Spleen (tissue), 11 donors: ENCODE measurements at regions not wholly inside any gene's neighbourhood (a gene's known extent, or its start where the extent isn't known, plus 50 kb on each side); places are given as distances from the start of the nearest gene placed in this dataset.
A peak's percentile ranks its signal among the peaks of the same experiment; 100 is the strongest.

ENCODE experiments used
- DNase-seq: peaks from one replicate; pipeline ENCODE4 v3.0.0-alpha.2; 2020
- H3K27ac ChIP-seq, 8 donors: fragments of 200-600 bp; sonication (generic) in 7 of 8; 1 replicate in 4 of 8; 2 replicates in 4 of 8; pipeline versions ENCODE4 v1.5.0 to v1.8.0; 2016 to 2021; ENCODE audit warnings: inconsistent platforms in 4 of 8, mild to moderate bottlenecking in 4 of 8, moderate library complexity in 1 of 8
- H3K27me3 ChIP-seq, 7 donors: fragments of 200-600 bp; sonication (generic) in 6 of 7; replicated peaks in 1 of 7; 1 replicate in 4 of 7; 2 replicates in 3 of 7; pipeline versions ENCODE4 v1.5.0 to v1.8.0; 2016 to 2021; ENCODE audit warnings: inconsistent platforms in 3 of 7, mild to moderate bottlenecking in 1 of 7
- H3K36me3 ChIP-seq, 6 donors: fragments of 200-600 bp; sonication (generic) in 5 of 6; 1 replicate in 4 of 6; 2 replicates in 2 of 6; pipeline versions ENCODE4 v1.5.0 to v1.8.0; 2016 to 2021; ENCODE audit warnings: inconsistent platforms in 2 of 6
- H3K4me1 ChIP-seq, 6 donors: fragments of 200-600 bp; sonication (generic) in 5 of 6; 1 replicate in 3 of 6; 2 replicates in 3 of 6; pipeline versions ENCODE4 v1.5.0 to v1.8.0; 2016 to 2021; ENCODE audit warnings: inconsistent platforms in 3 of 6
- H3K4me3 ChIP-seq, 8 donors: fragments of 200-600 bp; sonication (generic) in 7 of 8; 1 replicate in 4 of 8; 2 replicates in 4 of 8; pipeline versions ENCODE4 v1.5.0 to v1.8.0; 2016 to 2021; ENCODE audit warnings: inconsistent platforms in 4 of 8, mild to moderate bottlenecking in 4 of 8, moderate library complexity in 2 of 8
- H3K9me3 ChIP-seq, 8 donors: fragments of 200-600 bp; sonication (generic) in 7 of 8; 1 replicate in 4 of 8; 2 replicates in 4 of 8; pipeline versions ENCODE4 v1.5.0 to v1.8.0; 2016 to 2021; ENCODE audit warnings: inconsistent platforms in 4 of 8
- CTCF ChIP-seq, 11 experiments: fragments of 200-600 bp in 7 of 11; fragments of 450-650 bp in 4 of 11; sonication (generic) in 4 of 11; IDR thresholded peaks in 8 of 11; conservative IDR thresholded peaks in 3 of 11; 1 replicate in 7 of 11; 2 replicates in 4 of 11; pipeline versions ENCODE4 v1.4.0 to v1.8.0; 2016 to 2021; ENCODE audit warnings: antibody characterized with exemption in 11 of 11, inconsistent platforms in 4 of 11, mild to moderate bottlenecking in 1 of 11
- POLR2A ChIP-seq, 3 donors: fragments of 450-650 bp; IDR thresholded peaks; one replicate each; pipeline ENCODE4 v1.5.1; 2017; ENCODE audit warnings: antibody characterized with exemption in 3 of 3, mild to moderate bottlenecking in 1 of 3
- POLR2AphosphoS5 ChIP-seq, 3 donors: sonication (generic); formaldehyde crosslinking; IDR thresholded peaks; one replicate each; pipeline ENCODE4 v1.5.1; 2017; ENCODE audit warnings: antibody characterized with exemption in 3 of 3
- WGBS, 5 donors: extraction: QIAGEN DNeasy Blood & Tissue Kit in 3 of 5; methylation state at CpG; one replicate each; pipeline versions ENCODE4 v1.1.5 to v1.1.7; 2013 to 2018; 5-methylcytosine and 5-hydroxymethylcytosine counted together
- intact Hi-C: fragments of 100-400 bp; cut with DNase I; formaldehyde crosslinking; loops from one replicate; pipeline ENCODE4 v1.15.0; 2023; ENCODE audit warnings: low total_unique reads
- donor health status: healthy with polysubstance abuse.
- donor health status: DM: no; HTN: no; CAD: no; lungs with moderate emphysema.
- donor health status: DM: no; HTN: no; CAD: no.
- donor health status: Bipolar disorder and iron deficiency.
- donor health status: healthy.
- donor health status: DM: no; HTN: no; CAD: no.
- donor health status: DM: yes; HTN: yes; CAD: no.

GRCh38 chr4:17115583-17115982 lies 217.1 kb upstream of the LDB2 start:
- no peak for TF ChIP-seq CTCF (IDR thresholded peaks at IDR 0.05 in 8 of 11, conservative IDR thresholded peaks at IDR 0.05 in 3 of 11)
- no peak for TF ChIP-seq POLR2AphosphoS5 (IDR thresholded peaks at IDR 0.05)
- Histone ChIP-seq H3K4me1 (no peaks in the 10 kb centered on the region), H3K27me3 (no peaks in the 10 kb centered on the region), H3K9me3 (peaks cover 0 to 3% (median 0%) of the 10 kb centered on the region in 8 donors), H3K27ac (no peak overlapping the region), H3K36me3 (no peaks in the 10 kb centered on the region), H3K4me3 (no peak overlapping the region)
- intact Hi-C loops = no loop called here
- 71 to 81% (median 78%) methylated on average over 5 of the region's 5 CpGs for WGBS, 5 donors
- DNase-seq = no peak

- H3K27me3 ChIP-seq = no peaks in the 10 kb centered on the region
- H3K4me1 ChIP-seq = no peaks in the 10 kb centered on the region
- no peaks in the 10 kb centered on the region for H3K36me3 ChIP-seq
- intact Hi-C loops = no loop called here
- H3K4me3 ChIP-seq = no peak overlapping the region
- WGBS, 5 donors = 45 to 57% (median 47%) methylated on average over 4 of the region's 4 CpGs
- no peak for TF ChIP-seq POLR2A (IDR thresholded peaks at IDR 0.05)
- TF ChIP-seq CTCF (IDR thresholded peaks at IDR 0.05 in 8 of 11, conservative IDR thresholded peaks at IDR 0.05 in 3 of 11) = peak in 5 of 11 experiments; percentile 12 to 38 (median 23)
- peaks cover 0 to 5% (median 0%) of the 10 kb centered on the region in 8 donors for H3K9me3 ChIP-seq
- H3K27ac ChIP-seq = no peak overlapping the region
- no peak for DNase-seq
Observed at GRCh38 chr4:17112292-17112659, 213.8 kb upstream of the LDB2 start.

- H3K9me3 ChIP-seq = peaks cover 0 to 5% (median 0%) of the 10 kb centered on the region in 8 donors
- H3K4me1 ChIP-seq = no peaks in the 10 kb centered on the region
- no peaks in the 10 kb centered on the region for H3K36me3 ChIP-seq
- no peaks in the 10 kb centered on the region for H3K27me3 ChIP-seq
- no peak overlapping the region for H3K4me3 ChIP-seq
- H3K27ac ChIP-seq = no peak overlapping the region
- WGBS, 5 donors = 36 to 79% (median 65%) methylated on average over 2 of the region's 2 CpGs
- no peak for DNase-seq
- intact Hi-C loops = no loop called here
- TF ChIP-seq POLR2AphosphoS5 (IDR thresholded peaks at IDR 0.05) (no peak), CTCF (IDR thresholded peaks at IDR 0.05 in 8 of 11, conservative IDR thresholded peaks at IDR 0.05 in 3 of 11) (no peak), POLR2A (IDR thresholded peaks at IDR 0.05) (no peak)
Observed at GRCh38 chr4:17109126-17109525, 210.7 kb upstream of the LDB2 start.

GRCh38 chr4:17103231-17103630 lies 204.8 kb upstream of the LDB2 start:
- no peak overlapping the region for H3K27ac ChIP-seq
- peaks cover 0 to 3% (median 0%) of the 10 kb centered on the region in 8 donors for H3K9me3 ChIP-seq
- no peak for DNase-seq
- no peaks in the 10 kb centered on the region for H3K36me3 ChIP-seq
- H3K4me3 ChIP-seq = no peak overlapping the region
- H3K4me1 ChIP-seq = no peaks in the 10 kb centered on the region
- intact Hi-C loops = no loop called here
- 69 to 85% (median 77%) methylated on average over 1 of the region's 1 CpG for WGBS, 5 donors
- TF ChIP-seq POLR2AphosphoS5 (IDR thresholded peaks at IDR 0.05) = no peak
- TF ChIP-seq CTCF (IDR thresholded peaks at IDR 0.05 in 8 of 11, conservative IDR thresholded peaks at IDR 0.05 in 3 of 11) = no peak
- no peaks in the 10 kb centered on the region for H3K27me3 ChIP-seq
